Loucy (cell line): ENCODE measurements at regions not wholly inside any gene's neighbourhood (a gene's known extent, or its start where the extent isn't known, plus 50 kb on each side); places are given as distances from the start of the nearest gene placed in this dataset.

Source experiments
- H2AFZ ChIP-seq: fragments of 200-600 bp; sonication (generic); 2 replicates; pipeline ENCODE4 v1.6.0; 2016; ENCODE audit warnings: antibody characterized with exemption, mild to moderate bottlenecking, low read length, moderate library complexity
- H3F3A ChIP-seq: fragments of 200-600 bp; 2 replicates; pipeline ENCODE4 v1.6.0; 2016; ENCODE audit warnings: antibody characterized with exemption, low read depth, mild to moderate bottlenecking
- H3K27me3 ChIP-seq: fragments of 200-600 bp; sonication (generic); 2 replicates; pipeline ENCODE4 v1.6.1; 2014; ENCODE audit warnings: low read length, mild to moderate bottlenecking; ENCODE audit not compliant: insufficient read depth, poor library complexity, severe bottlenecking
- H3K36me3 ChIP-seq: fragments of 200-600 bp; sonication (generic); 2 replicates; pipeline ENCODE4 v1.6.1; 2016; ENCODE audit warnings: low read length; ENCODE audit not compliant: insufficient read depth
- H3K4me1 ChIP-seq: fragments of 200-600 bp; sonication (generic); 2 replicates; pipeline ENCODE4 v1.5.1; 2014; ENCODE audit warnings: low read length, mild to moderate bottlenecking; ENCODE audit not compliant: insufficient read depth, poor library complexity, severe bottlenecking
- H3K4me2 ChIP-seq: fragments of 200-600 bp; sonication (generic); 2 replicates; pipeline ENCODE4 v1.6.0; 2014; ENCODE audit warnings: antibody characterized with exemption, low read length, low read depth, mild to moderate bottlenecking; ENCODE audit not compliant: poor library complexity, severe bottlenecking
- H3K4me3 ChIP-seq: fragments of 200-600 bp; sonication (generic); 2 replicates; pipeline ENCODE4 v1.5.1; 2014; ENCODE audit warnings: low read length, mild to moderate bottlenecking, mixed read lengths; ENCODE audit not compliant: poor library complexity, severe bottlenecking
- H3K79me2 ChIP-seq: fragments of 200-600 bp; sonication (generic); 2 replicates; pipeline ENCODE4 v1.6.1; 2014; ENCODE audit warnings: low read length; ENCODE audit not compliant: insufficient read depth
- H3K9ac ChIP-seq: fragments of 200-600 bp; sonication (generic); 2 replicates; pipeline ENCODE4 v1.6.0; 2014; ENCODE audit warnings: mild to moderate bottlenecking, low read depth, low read length, moderate library complexity; ENCODE audit not compliant: poor library complexity, severe bottlenecking
- H3K9me2 ChIP-seq: fragments of 200-600 bp; sonication (generic); replicated peaks from 2 replicates; pipeline ENCODE4 v1.6.1; 2016; ENCODE audit warnings: low read depth, low read length, mixed read lengths
- H3K9me3 ChIP-seq: fragments of 200-600 bp; sonication (generic); 2 replicates; pipeline ENCODE4 v1.6.1; 2014; ENCODE audit warnings: mild to moderate bottlenecking, antibody characterized with exemption, low read length, low read depth; ENCODE audit not compliant: insufficient read depth
- H4K20me1 ChIP-seq: fragments of 200-600 bp; sonication (generic); 2 replicates; pipeline ENCODE4 v1.6.0; 2014; ENCODE audit warnings: antibody characterized with exemption, low read length, mild to moderate bottlenecking; ENCODE audit not compliant: insufficient read depth, poor library complexity, severe bottlenecking
- EZH2phosphoT487 ChIP-seq: fragments of 200-600 bp; IDR thresholded peaks from 2 replicates; pipeline ENCODE4 v1.6.1; 2018; ENCODE audit warnings: antibody characterized with exemption, mild to moderate bottlenecking, moderate library complexity, borderline replicate concordance
- TF ChIP-seq, protein P1 (sequence below): fragments of 200-600 bp; sonication (generic); conservative IDR thresholded peaks from 2 replicates; pipeline ENCODE4 v1.5.1; 2014; ENCODE audit warnings: mild to moderate bottlenecking, antibody characterized with exemption, low read length

- TF ChIP-seq, protein P1, sequence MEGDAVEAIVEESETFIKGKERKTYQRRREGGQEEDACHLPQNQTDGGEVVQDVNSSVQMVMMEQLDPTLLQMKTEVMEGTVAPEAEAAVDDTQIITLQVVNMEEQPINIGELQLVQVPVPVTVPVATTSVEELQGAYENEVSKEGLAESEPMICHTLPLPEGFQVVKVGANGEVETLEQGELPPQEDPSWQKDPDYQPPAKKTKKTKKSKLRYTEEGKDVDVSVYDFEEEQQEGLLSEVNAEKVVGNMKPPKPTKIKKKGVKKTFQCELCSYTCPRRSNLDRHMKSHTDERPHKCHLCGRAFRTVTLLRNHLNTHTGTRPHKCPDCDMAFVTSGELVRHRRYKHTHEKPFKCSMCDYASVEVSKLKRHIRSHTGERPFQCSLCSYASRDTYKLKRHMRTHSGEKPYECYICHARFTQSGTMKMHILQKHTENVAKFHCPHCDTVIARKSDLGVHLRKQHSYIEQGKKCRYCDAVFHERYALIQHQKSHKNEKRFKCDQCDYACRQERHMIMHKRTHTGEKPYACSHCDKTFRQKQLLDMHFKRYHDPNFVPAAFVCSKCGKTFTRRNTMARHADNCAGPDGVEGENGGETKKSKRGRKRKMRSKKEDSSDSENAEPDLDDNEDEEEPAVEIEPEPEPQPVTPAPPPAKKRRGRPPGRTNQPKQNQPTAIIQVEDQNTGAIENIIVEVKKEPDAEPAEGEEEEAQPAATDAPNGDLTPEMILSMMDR, result no peak
- TF ChIP-seq EZH2phosphoT487, result no peak
- no peak overlapping the region for H2AFZ ChIP-seq
Observed at GRCh38 chr3:79885407-79885806, 117.6 kb upstream of the ROBO1 start.

GRCh38 chr3:79884354-79884753 lies 116.6 kb upstream of the ROBO1 start:
- H4K20me1 ChIP-seq, result no peaks in the 10 kb centered on the region
- no peaks in the 10 kb centered on the region for H3K9me2 ChIP-seq
- H3K79me2 ChIP-seq, result no peaks in the 10 kb centered on the region
- no peaks in the 10 kb centered on the region for H3K27me3 ChIP-seq
- H3K9ac ChIP-seq, result no peak overlapping the region
- no peaks in the 10 kb centered on the region for H3K9me3 ChIP-seq
- no peak overlapping the region for H2AFZ ChIP-seq
- no peak overlapping the region for H3K4me2 ChIP-seq
- no peaks in the 10 kb centered on the region for H3K36me3 ChIP-seq
- no peak overlapping the region for H3K4me3 ChIP-seq
- TF ChIP-seq, protein P1, result no peak
- TF ChIP-seq EZH2phosphoT487, result no peak
- H3K4me1 ChIP-seq, result no peaks in the 10 kb centered on the region
- H3F3A ChIP-seq, result no peaks in the 10 kb centered on the region

More at GRCh38 chr3:79885407-79885806, 117.6 kb upstream of the ROBO1 start:
- Histone ChIP-seq H3K36me3 (no peaks in the 10 kb centered on the region), H3K27me3 (no peaks in the 10 kb centered on the region), H3K79me2 (no peaks in the 10 kb centered on the region), H3F3A (no peaks in the 10 kb centered on the region), H3K9ac (no peak overlapping the region), H3K9me2 (no peaks in the 10 kb centered on the region), H3K9me3 (no peaks in the 10 kb centered on the region), H3K4me3 (no peak overlapping the region), H3K4me1 (no peaks in the 10 kb centered on the region), H3K4me2 (no peak overlapping the region), H4K20me1 (no peaks in the 10 kb centered on the region)

GRCh38 chr3:79881431-79881830 lies 113.6 kb upstream of the ROBO1 start:
- no peaks in the 10 kb centered on the region for H3K9me2 ChIP-seq
- no peak for TF ChIP-seq EZH2phosphoT487
- TF ChIP-seq, protein P1, result no peak
- no peaks in the 10 kb centered on the region for H3F3A ChIP-seq
- no peak overlapping the region for H3K4me2 ChIP-seq
- H3K4me1 ChIP-seq, result no peaks in the 10 kb centered on the region
- peaks cover 8% of the 10 kb centered on the region; the same call in 1 of the 2 replicates for H3K9me3 ChIP-seq
- no peak overlapping the region for H3K9ac ChIP-seq
- no peaks in the 10 kb centered on the region for H3K27me3 ChIP-seq
- no peak overlapping the region for H3K4me3 ChIP-seq
- H4K20me1 ChIP-seq, result no peaks in the 10 kb centered on the region
- H2AFZ ChIP-seq, result no peak overlapping the region
- H3K79me2 ChIP-seq, result no peaks in the 10 kb centered on the region
- H3K36me3 ChIP-seq, result no peaks in the 10 kb centered on the region
